NB4 (cell line): ENCODE measurements at regions not wholly inside any gene's neighbourhood (a gene's known extent, or its start where the extent isn't known, plus 50 kb on each side); places are given as distances from the start of the nearest gene placed in this dataset.

Source experiments
- DNase-seq: peaks from one replicate; pipeline ENCODE4 v3.0.0; 2010; ENCODE audit warnings: low read depth
- H3K4me3 ChIP-seq: one replicate; pipeline ENCODE4 v1.5.1; 2011; ENCODE audit warnings: mild to moderate bottlenecking, low read depth, low read length, moderate library complexity
- MAX ChIP-seq: IDR thresholded peaks from 2 replicates; pipeline ENCODE4 v1.6.1; 2011; ENCODE audit warnings: low read depth, low read length
- MYC ChIP-seq: IDR thresholded peaks from 2 replicates; pipeline ENCODE4 v1.6.1; 2011; ENCODE audit warnings: low read depth, low read length
- POLR2A ChIP-seq: IDR thresholded peaks from 2 replicates; pipeline ENCODE4 v1.6.1; 2011; ENCODE audit warnings: mild to moderate bottlenecking; ENCODE audit not compliant: insufficient read length; ENCODE audit errors: extremely low read depth
- TF ChIP-seq, protein P1 (sequence below): IDR thresholded peaks from one replicate; pipeline ENCODE4 v1.5.1; 2012; ENCODE audit warnings: low read depth, low read length

- H3K4me3 ChIP-seq: no peak overlapping the region
- TF ChIP-seq, protein P1, sequence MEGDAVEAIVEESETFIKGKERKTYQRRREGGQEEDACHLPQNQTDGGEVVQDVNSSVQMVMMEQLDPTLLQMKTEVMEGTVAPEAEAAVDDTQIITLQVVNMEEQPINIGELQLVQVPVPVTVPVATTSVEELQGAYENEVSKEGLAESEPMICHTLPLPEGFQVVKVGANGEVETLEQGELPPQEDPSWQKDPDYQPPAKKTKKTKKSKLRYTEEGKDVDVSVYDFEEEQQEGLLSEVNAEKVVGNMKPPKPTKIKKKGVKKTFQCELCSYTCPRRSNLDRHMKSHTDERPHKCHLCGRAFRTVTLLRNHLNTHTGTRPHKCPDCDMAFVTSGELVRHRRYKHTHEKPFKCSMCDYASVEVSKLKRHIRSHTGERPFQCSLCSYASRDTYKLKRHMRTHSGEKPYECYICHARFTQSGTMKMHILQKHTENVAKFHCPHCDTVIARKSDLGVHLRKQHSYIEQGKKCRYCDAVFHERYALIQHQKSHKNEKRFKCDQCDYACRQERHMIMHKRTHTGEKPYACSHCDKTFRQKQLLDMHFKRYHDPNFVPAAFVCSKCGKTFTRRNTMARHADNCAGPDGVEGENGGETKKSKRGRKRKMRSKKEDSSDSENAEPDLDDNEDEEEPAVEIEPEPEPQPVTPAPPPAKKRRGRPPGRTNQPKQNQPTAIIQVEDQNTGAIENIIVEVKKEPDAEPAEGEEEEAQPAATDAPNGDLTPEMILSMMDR: no peak
- no peak for TF ChIP-seq POLR2A
- no peak for TF ChIP-seq MYC
- no peak for TF ChIP-seq MAX
- no peak for DNase-seq
These were observed 60.8 kb upstream of the SORCS3 start for GRCh38 chr10:104580321-104580720.

DNA sequence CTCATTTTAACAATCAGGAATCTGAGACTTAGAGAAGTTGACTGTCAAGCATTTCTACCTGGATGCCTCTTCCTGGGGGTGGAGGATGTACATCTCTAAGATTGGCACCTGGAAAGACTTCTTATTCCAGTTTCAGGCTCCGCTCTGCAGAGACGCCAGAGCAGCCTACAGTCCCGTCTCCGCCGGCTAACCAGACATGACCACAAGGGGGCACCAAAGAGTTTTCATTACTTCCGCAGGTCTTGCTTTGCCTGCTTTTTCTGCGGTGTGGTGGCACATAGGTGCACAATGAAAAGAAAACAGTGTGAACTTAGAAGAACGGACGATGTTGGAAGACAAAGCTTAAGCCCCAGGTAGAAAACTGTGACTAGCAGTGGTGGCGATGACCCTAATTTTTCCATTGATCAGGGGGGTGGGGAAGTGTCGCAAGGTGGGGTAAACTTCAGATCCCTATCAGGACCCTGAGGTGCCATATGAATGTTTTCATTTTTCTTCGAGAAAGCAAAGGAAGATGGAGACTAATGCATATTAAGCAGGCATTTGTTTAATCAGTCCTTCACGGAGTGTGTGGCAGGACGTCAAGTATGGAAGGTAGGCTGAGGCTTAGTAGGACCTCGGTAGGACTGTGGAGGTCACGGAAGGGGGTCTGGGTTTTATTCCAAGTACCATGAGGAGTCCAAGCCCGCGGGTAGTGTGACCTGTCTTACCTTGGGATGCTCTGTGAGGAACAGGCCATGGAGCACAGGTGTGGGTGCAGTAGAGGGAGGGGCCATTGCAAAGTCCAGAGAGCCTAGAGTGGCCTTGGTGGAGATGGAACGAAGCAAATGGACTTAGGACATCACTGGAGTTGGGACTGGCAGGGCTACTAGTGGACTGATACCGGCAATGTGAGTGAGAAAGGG lies 60.1 kb upstream of the SORCS3 start:
- peak; percentile 68 for DNase-seq
- H3K4me3 ChIP-seq: no peak overlapping the region
- peak; percentile 41; the same call in 1 of the 2 replicates for TF ChIP-seq MYC
- no peak for TF ChIP-seq POLR2A
- 0 out of 2 replicates have a peak, but pooled peaks have one; percentile 38 for TF ChIP-seq MAX
- TF ChIP-seq, protein P1: peak; percentile 89

GRCh38 chr10:104581884-104582601 lies 59.0 kb upstream of the SORCS3 start:
- no peak overlapping the region for H3K4me3 ChIP-seq
- no peak for DNase-seq
- TF ChIP-seq MAX: no peak
- TF ChIP-seq MYC: no peak
- TF ChIP-seq, protein P1: no peak
- TF ChIP-seq POLR2A: no peak

DNA sequence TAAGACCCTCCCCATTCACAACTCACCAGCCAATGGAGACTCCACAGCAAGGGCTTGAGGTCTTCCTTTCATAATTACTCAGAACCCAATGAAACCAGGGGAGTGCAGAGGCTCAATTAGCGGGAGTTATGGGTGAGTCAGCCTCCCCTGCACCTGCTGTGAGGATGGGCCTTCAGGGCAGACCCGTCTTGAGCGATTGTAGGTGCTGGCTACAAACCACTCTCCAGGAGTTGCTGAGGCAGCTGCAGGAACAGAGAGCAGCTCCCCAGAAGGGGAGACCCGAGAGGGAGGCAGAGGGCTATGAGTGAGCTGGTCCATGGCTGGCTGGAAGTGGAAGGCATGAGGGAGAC lies 58.5 kb upstream of the SORCS3 start:
- DNase-seq: no peak
- no peak overlapping the region for H3K4me3 ChIP-seq
- TF ChIP-seq MAX: no peak
- TF ChIP-seq, protein P1: no peak
- TF ChIP-seq MYC: no peak
- no peak for TF ChIP-seq POLR2A

GRCh38 chr10:104582966-104583365 lies 58.1 kb upstream of the SORCS3 start:
- no peak for TF ChIP-seq MYC
- TF ChIP-seq MAX: no peak
- TF ChIP-seq POLR2A: no peak
- TF ChIP-seq, protein P1: no peak

More at GRCh38 chr10:104582966-104583365, 58.1 kb upstream of the SORCS3 start:
- H3K4me3 ChIP-seq: no peak overlapping the region
- DNase-seq: no peak
